H1 (cell line): ENCODE measurements at regions not wholly inside any gene's neighbourhood (a gene's known extent, or its start where the extent isn't known, plus 50 kb on each side); places are given as distances from the start of the nearest gene placed in this dataset.

Experiments used
- RXRA ChIP-seq: IDR thresholded peaks from 2 replicates; pipeline ENCODE4 v1.6.1; 2011; ENCODE audit warnings: low read depth, mild to moderate bottlenecking, low read length, moderate library complexity; ENCODE audit not compliant: insufficient read depth
- SP2 ChIP-seq: IDR thresholded peaks from 2 replicates; pipeline ENCODE4 v1.6.1; 2012; ENCODE audit warnings: mild to moderate bottlenecking, low read length, inconsistent platforms

DNA sequence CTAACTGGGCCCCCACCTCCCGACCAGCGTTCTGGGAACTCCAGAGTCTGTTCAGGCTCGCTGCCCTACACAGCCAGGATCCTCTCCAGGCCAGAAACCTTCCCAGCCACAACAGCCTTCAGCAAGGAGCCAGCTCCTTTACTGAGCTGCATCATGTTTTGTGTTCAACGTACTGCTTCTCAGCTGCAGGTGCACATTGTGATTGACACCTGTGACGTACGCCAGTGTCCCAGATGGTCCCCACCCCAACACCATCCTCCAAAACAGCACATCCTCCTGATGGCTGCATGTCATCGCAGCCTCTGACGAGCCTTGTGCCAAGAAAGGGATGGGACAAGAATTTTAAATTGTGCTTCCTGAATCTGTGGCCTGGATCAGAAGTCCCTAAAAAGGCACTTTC is 117.5 kb downstream of the SPATA19 start (continued):
- no peak for TF ChIP-seq SP2
- TF ChIP-seq RXRA = no peak
